Kidney epithelial cell (primary cell): ENCODE measurements at regions not wholly inside any gene's neighbourhood (a gene's known extent, or its start where the extent isn't known, plus 50 kb on each side); places are given as distances from the start of the nearest gene placed in this dataset.

Experiments
- DNase-seq: peaks from one replicate; pipeline ENCODE4 v3.0.0-alpha.2; 2010; ENCODE audit warnings: low read depth
- H3K27me3 ChIP-seq: 2 replicates; pipeline ENCODE4 v1.6.0; 2011; ENCODE audit warnings: low read length; ENCODE audit not compliant: control insufficient read depth, insufficient read depth
- H3K36me3 ChIP-seq: 2 replicates; pipeline ENCODE4 v1.5.1; 2011; ENCODE audit warnings: low read length; ENCODE audit not compliant: control insufficient read depth, insufficient read depth
- H3K4me3 ChIP-seq: 2 replicates; pipeline ENCODE4 v1.5.1; 2011; ENCODE audit warnings: low read depth, mild to moderate bottlenecking, control low read depth, low read length
- TF ChIP-seq, protein P1 (sequence below): IDR thresholded peaks from 2 replicates; pipeline ENCODE4 v1.5.1; 2011; ENCODE audit warnings: mild to moderate bottlenecking, moderate library complexity, low read length, control low read depth, inconsistent platforms; ENCODE audit not compliant: insufficient read depth, poor library complexity, severe bottlenecking

GRCh38 chr2:144796164-144796563 lies 276.2 kb upstream of the ZEB2 start:
- TF ChIP-seq, protein P1, sequence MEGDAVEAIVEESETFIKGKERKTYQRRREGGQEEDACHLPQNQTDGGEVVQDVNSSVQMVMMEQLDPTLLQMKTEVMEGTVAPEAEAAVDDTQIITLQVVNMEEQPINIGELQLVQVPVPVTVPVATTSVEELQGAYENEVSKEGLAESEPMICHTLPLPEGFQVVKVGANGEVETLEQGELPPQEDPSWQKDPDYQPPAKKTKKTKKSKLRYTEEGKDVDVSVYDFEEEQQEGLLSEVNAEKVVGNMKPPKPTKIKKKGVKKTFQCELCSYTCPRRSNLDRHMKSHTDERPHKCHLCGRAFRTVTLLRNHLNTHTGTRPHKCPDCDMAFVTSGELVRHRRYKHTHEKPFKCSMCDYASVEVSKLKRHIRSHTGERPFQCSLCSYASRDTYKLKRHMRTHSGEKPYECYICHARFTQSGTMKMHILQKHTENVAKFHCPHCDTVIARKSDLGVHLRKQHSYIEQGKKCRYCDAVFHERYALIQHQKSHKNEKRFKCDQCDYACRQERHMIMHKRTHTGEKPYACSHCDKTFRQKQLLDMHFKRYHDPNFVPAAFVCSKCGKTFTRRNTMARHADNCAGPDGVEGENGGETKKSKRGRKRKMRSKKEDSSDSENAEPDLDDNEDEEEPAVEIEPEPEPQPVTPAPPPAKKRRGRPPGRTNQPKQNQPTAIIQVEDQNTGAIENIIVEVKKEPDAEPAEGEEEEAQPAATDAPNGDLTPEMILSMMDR, result no peak

GRCh38 chr2:144785253-144785652 lies 265.3 kb upstream of the ZEB2 start:
- H3K27me3 ChIP-seq, result no peaks in the 10 kb centered on the region
- H3K36me3 ChIP-seq, result no peaks in the 10 kb centered on the region
- no peak overlapping the region for H3K4me3 ChIP-seq
- DNase-seq, result no peak
- TF ChIP-seq, protein P1, result no peak

More at GRCh38 chr2:144796164-144796563, 276.2 kb upstream of the ZEB2 start:
- Histone ChIP-seq H3K4me3 (no peak overlapping the region), H3K27me3 (no peaks in the 10 kb centered on the region), H3K36me3 (no peaks in the 10 kb centered on the region)
- no peak for DNase-seq

- DNase-seq, result no peak
- no peaks in the 10 kb centered on the region for H3K27me3 ChIP-seq
- no peaks in the 10 kb centered on the region for H3K36me3 ChIP-seq
- no peak overlapping the region for H3K4me3 ChIP-seq
- TF ChIP-seq, protein P1, result no peak
These were observed 261.1 kb upstream of the ZEB2 start for GRCh38 chr2:144780983-144781382.

DNA sequence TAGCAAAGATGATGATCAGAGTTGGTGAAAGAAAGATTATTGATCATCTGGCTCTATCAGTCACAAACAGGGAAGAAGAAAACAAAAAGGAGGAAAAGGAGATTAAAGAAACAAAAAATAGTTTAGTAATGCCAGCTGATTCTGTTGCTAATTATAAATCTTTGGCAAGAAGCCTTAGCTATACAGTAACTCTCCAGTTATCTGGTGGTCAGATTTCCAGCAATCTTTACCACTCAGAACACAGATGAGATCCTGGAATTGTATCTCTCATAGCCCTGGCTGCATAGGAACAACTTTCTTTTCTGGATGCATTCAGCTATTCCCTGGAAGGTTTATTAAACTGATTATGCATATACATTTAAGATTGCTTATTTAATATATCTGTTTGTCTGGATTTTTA lies 256.8 kb upstream of the ZEB2 start:
- TF ChIP-seq, protein P1, result no peak
- no peaks in the 10 kb centered on the region for H3K36me3 ChIP-seq
- no peak for DNase-seq
- H3K4me3 ChIP-seq, result no peak overlapping the region
- H3K27me3 ChIP-seq, result no peaks in the 10 kb centered on the region

GRCh38 chr2:144774809-144775208 lies 254.9 kb upstream of the ZEB2 start:
- H3K27me3 ChIP-seq, result no peaks in the 10 kb centered on the region
- H3K4me3 ChIP-seq, result no peak overlapping the region
- TF ChIP-seq, protein P1, result no peak
- no peak for DNase-seq
- no peaks in the 10 kb centered on the region for H3K36me3 ChIP-seq

DNA sequence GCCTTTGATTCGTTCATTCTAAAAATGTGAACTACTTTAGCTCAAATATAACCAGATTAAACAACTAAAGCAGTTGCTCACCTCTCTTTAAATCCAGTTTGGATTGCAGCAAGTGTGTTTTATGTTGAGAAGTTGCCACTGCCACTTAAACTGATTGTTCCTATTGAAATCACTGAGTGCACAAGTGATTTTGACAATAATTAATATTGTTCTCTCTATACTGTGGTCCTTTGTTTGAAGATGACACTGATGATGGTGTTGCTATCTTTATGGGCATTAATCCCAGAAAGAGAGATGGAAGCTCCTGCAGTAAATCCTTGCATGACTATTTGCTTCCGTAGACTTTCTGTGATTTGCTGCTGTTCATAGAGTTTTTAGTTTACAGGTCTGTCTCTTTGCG lies 251.4 kb upstream of the ZEB2 start:
- DNase-seq, result no peak
- TF ChIP-seq, protein P1, result no peak
- H3K27me3 ChIP-seq, result no peaks in the 10 kb centered on the region
- H3K4me3 ChIP-seq, result no peak overlapping the region
- H3K36me3 ChIP-seq, result no peaks in the 10 kb centered on the region
